ENCODE measurements at regions not wholly inside any gene's neighbourhood (a gene's known extent, or its start where the extent isn't known, plus 50 kb on each side); places are given as distances from the start of the nearest gene placed in this dataset.

- Histone ChIP-seq H3K27me3 (no peaks in the 10 kb centered on the region), H3K36me3 (no peaks in the 10 kb centered on the region), H3K4me3 (ENCODE audit: low read depth, low read length) (no peak overlapping the region), H3K4me1 (no peaks in the 10 kb centered on the region), H3K9me3 (no peaks in the 10 kb centered on the region)
- no peak for DNase-seq
- TF ChIP-seq CTCF (IDR thresholded peaks at IDR 0.05; ENCODE audit: low read depth, low read length), result no peak
These were observed 490.0 kb downstream of the CENPC start for GRCh38 chr4:67055319-67055718.

- H3K4me3 ChIP-seq (ENCODE audit: low read depth, low read length), result no peak overlapping the region
- no peaks in the 10 kb centered on the region for H3K4me1 ChIP-seq
- no peak for TF ChIP-seq CTCF (IDR thresholded peaks at IDR 0.05; ENCODE audit: low read depth, low read length)
- no peaks in the 10 kb centered on the region for H3K9me3 ChIP-seq
- no peak for DNase-seq
- no peaks in the 10 kb centered on the region for H3K27me3 ChIP-seq
- no peaks in the 10 kb centered on the region for H3K36me3 ChIP-seq
These were observed 490.4 kb downstream of the CENPC start for GRCh38 chr4:67054896-67055295.

- Histone ChIP-seq H3K4me1 (no peaks in the 10 kb centered on the region), H3K36me3 (no peaks in the 10 kb centered on the region), H3K27me3 (no peaks in the 10 kb centered on the region), H3K4me3 (ENCODE audit: low read depth, low read length) (no peak overlapping the region), H3K9me3 (no peaks in the 10 kb centered on the region)
- DNase-seq, result no peak
- no peak for TF ChIP-seq CTCF (IDR thresholded peaks at IDR 0.05; ENCODE audit: low read depth, low read length)
These were observed 492.3 kb downstream of the CENPC start for GRCh38 chr4:67052814-67053675.

- Histone ChIP-seq H3K9me3 (no peaks in the 10 kb centered on the region), H3K4me3 (ENCODE audit: low read depth, low read length) (no peak overlapping the region), H3K4me1 (no peaks in the 10 kb centered on the region), H3K27me3 (no peaks in the 10 kb centered on the region), H3K36me3 (no peaks in the 10 kb centered on the region)
- DNase-seq, result no peak
- TF ChIP-seq CTCF (IDR thresholded peaks at IDR 0.05; ENCODE audit: low read depth, low read length), result no peak
These were observed 494.1 kb downstream of the CENPC start for GRCh38 chr4:67051000-67051789.

GRCh38 chr4:67049446-67049845 lies 495.9 kb downstream of the CENPC start:
- H3K9me3 ChIP-seq, result no peaks in the 10 kb centered on the region
- H3K4me1 ChIP-seq, result no peaks in the 10 kb centered on the region
- no peak overlapping the region for H3K4me3 ChIP-seq (ENCODE audit: low read depth, low read length)
- H3K27me3 ChIP-seq, result no peaks in the 10 kb centered on the region
- TF ChIP-seq CTCF (IDR thresholded peaks at IDR 0.05; ENCODE audit: low read depth, low read length), result no peak
- H3K36me3 ChIP-seq, result no peaks in the 10 kb centered on the region
- no peak for DNase-seq

- Histone ChIP-seq H3K9me3 (no peaks in the 10 kb centered on the region), H3K4me1 (no peaks in the 10 kb centered on the region), H3K27me3 (no peaks in the 10 kb centered on the region), H3K4me3 (ENCODE audit: low read depth, low read length) (no peak overlapping the region), H3K36me3 (no peaks in the 10 kb centered on the region)
- no peak for TF ChIP-seq CTCF (IDR thresholded peaks at IDR 0.05; ENCODE audit: low read depth, low read length)
- no peak for DNase-seq
These were observed 496.8 kb downstream of the CENPC start for GRCh38 chr4:67048530-67048929.

Measured in BE2C (cell line).